K562 (cell line): ENCODE measurements at regions not wholly inside any gene's neighbourhood (a gene's known extent, or its start where the extent isn't known, plus 50 kb on each side); places are given as distances from the start of the nearest gene placed in this dataset.

Experiments
- ATAC-seq: fragments of 200-7000 bp; cut with Tn5 transposase; 3 replicates; pipeline ENCODE4 v1.9.1; 2020; ENCODE audit warnings: moderate library complexity
- BruUV-seq: library from RNA; stranded (reverse); fragments of 400-500 nt; replicated peaks from 2 replicates; lab custom pipeline; 2021; lab: Mats Ljungman, UMichigan
- CTCF ChIA-PET: fragments of 300-600 bp; formaldehyde crosslinking; extraction: SDS; loops from one replicate; lab custom pipeline; 2021; ENCODE audit warnings: low intra/inter-chr PET ratio; lab: Yijun Ruan, JAX
- POLR2A ChIA-PET: fragments of 300-600, 350-650 bp; sonication (Branson Sonifier 250); formaldehyde crosslinking; extraction: SDS; loops from one replicate; lab custom pipeline; 2021; ENCODE audit warnings: antibody characterized with exemption, inconsistent platforms; lab: Yijun Ruan, JAX
- DNase-seq, 4 experiments: peaks; one replicate each; pipeline versions ENCODE4 v3.0.0 to v3.0.0-alpha.2; 2011 to 2018; ENCODE audit warnings: low spot score in 3 of 4, mixed read lengths in 3 of 4; ENCODE audit errors: extremely low read depth in 1 of 4
- FAIRE-seq: peaks from 2 replicates; lab custom pipeline; 2011; peaks lifted over from hg19 to GRCh38; lab: Jason Lieb, UNC
- H2AFZ ChIP-seq: 2 replicates; pipeline ENCODE4 v1.6.0; 2011; ENCODE audit warnings: low read depth, low read length, control low read depth, inconsistent platforms
- H3K27ac ChIP-seq: fragments of 200-600 bp; 3 replicates; pipeline ENCODE4 v1.8.0; 2011; ENCODE audit warnings: low read depth, mild to moderate bottlenecking, control low read depth, inconsistent platforms, low read length, moderate library complexity, mixed read lengths; ENCODE audit errors: extremely low read depth
- H3K27me3 ChIP-seq, 2 experiments: fragments of 300-600 bp in 1 of 2; 2 replicates in 1 of 2; 3 replicates in 1 of 2; pipeline versions ENCODE4 v1.6.0 to v1.8.0; 2011; ENCODE audit warnings: inconsistent platforms in 2 of 2, low read length in 2 of 2, mild to moderate bottlenecking in 1 of 2, mixed read lengths in 1 of 2, moderate library complexity in 1 of 2; ENCODE audit not compliant: control insufficient read depth in 2 of 2, insufficient read depth in 2 of 2
- H3K36me3 ChIP-seq: fragments of 300-600 bp; 3 replicates; pipeline ENCODE4 v1.8.0; 2011; ENCODE audit warnings: mild to moderate bottlenecking, low read length, inconsistent platforms; ENCODE audit not compliant: control insufficient read depth, insufficient read depth
- H3K4me1 ChIP-seq, 2 experiments: fragments of 200-600 bp in 1 of 2; replicated peaks in 1 of 2; 2 replicates in 1 of 2; 3 replicates in 1 of 2; pipeline versions ENCODE4 v1.5.1 to v1.8.0; 2011; ENCODE audit warnings: inconsistent platforms in 2 of 2, low read length in 2 of 2, mild to moderate bottlenecking in 1 of 2, mixed read lengths in 1 of 2, moderate library complexity in 1 of 2; ENCODE audit not compliant: control insufficient read depth in 2 of 2, insufficient read depth in 2 of 2
- H3K4me2 ChIP-seq: 2 replicates; pipeline ENCODE4 v1.6.1; 2011; ENCODE audit warnings: low read length, control low read depth, inconsistent platforms, mixed read lengths; ENCODE audit not compliant: insufficient read depth
- H3K4me3 ChIP-seq: fragments of 200-600 bp; sonication (generic), shearing (Covaris generic); 2 replicates; pipeline ENCODE4 v1.5.1; 2016; ENCODE audit warnings: control low read depth, inconsistent platforms
- H3K79me2 ChIP-seq: fragments of 200-600 bp; 3 replicates; pipeline ENCODE4 v1.8.0; 2011; ENCODE audit warnings: low read length, inconsistent platforms; ENCODE audit not compliant: control insufficient read depth, insufficient read depth
- H3K9ac ChIP-seq, 2 experiments: 2 replicates each; pipeline versions ENCODE4 v1.6.0 to v1.6.1; 2011; ENCODE audit warnings: low read depth in 2 of 2, low read length in 2 of 2, control low read depth in 1 of 2, inconsistent platforms in 1 of 2, mild to moderate bottlenecking in 1 of 2, mixed read lengths in 1 of 2; ENCODE audit not compliant: insufficient read depth in 1 of 2
- H3K9me1 ChIP-seq: one replicate; pipeline ENCODE4 v1.6.0; 2011; ENCODE audit warnings: inconsistent platforms, mild to moderate bottlenecking, low read length, moderate library complexity; ENCODE audit not compliant: control insufficient read depth, insufficient read depth
- H3K9me3 ChIP-seq: replicated peaks from 2 replicates; pipeline ENCODE4 v1.5.1; 2011; ENCODE audit warnings: low read depth, low read length, inconsistent platforms; ENCODE audit not compliant: control insufficient read depth, insufficient read depth
- H4K20me1 ChIP-seq: replicated peaks from 2 replicates; pipeline ENCODE4 v1.6.1; 2011; ENCODE audit warnings: low read length, inconsistent platforms, mixed read lengths; ENCODE audit not compliant: control insufficient read depth, insufficient read depth
- ARID2 ChIP-seq: fragments of 450-650 bp; IDR thresholded peaks from 2 replicates; pipeline ENCODE4 v1.6.1; 2017; ENCODE audit warnings: antibody characterized with exemption, mild to moderate bottlenecking
- CBX2 ChIP-seq: fragments of 200-600 bp; sonication (generic); IDR thresholded peaks from one replicate; pipeline ENCODE4 v1.6.1; 2012; ENCODE audit warnings: mild to moderate bottlenecking, low read length, inconsistent platforms; ENCODE audit not compliant: insufficient read depth, poor library complexity, severe bottlenecking
- CBX8 ChIP-seq: fragments of 200-600 bp; sonication (generic); IDR thresholded peaks from 2 replicates; pipeline ENCODE4 v1.6.1; 2012; ENCODE audit warnings: borderline replicate concordance, mixed run types, low read depth, mild to moderate bottlenecking, moderate library complexity, mixed read lengths, low read length, control low read depth, inconsistent platforms; ENCODE audit not compliant: poor library complexity, severe bottlenecking; ENCODE audit errors: extremely low read depth
- CXXC5 ChIP-seq: fragments of 250-450 bp; sonication (Bioruptor Pico); IDR thresholded peaks from 2 replicates; pipeline ENCODE4 v1.8.0; 2022; ENCODE audit warnings: inconsistent platforms, mild to moderate bottlenecking, moderate library complexity
- FOXM1 ChIP-seq, 2 experiments: fragments of 450-650 bp in 1 of 2; sonication (generic) in 1 of 2; formaldehyde crosslinking in 1 of 2; IDR thresholded peaks; 2 replicates each; pipeline versions ENCODE4 v1.6.1 to v1.9.0; 2017 to 2022; ENCODE audit warnings: low read depth in 2 of 2, mild to moderate bottlenecking in 2 of 2, missing genetic modification reagents in 1 of 2, moderate library complexity in 1 of 2
- KLF10 ChIP-seq: fragments of 250-450 bp; sonication (Bioruptor Pico); IDR thresholded peaks from 2 replicates; pipeline ENCODE4 v1.6.1; 2021; ENCODE audit warnings: matching md5 sums
- RBM15 ChIP-seq: fragments of 200-400 bp; formaldehyde crosslinking; IDR thresholded peaks from 2 replicates; pipeline ENCODE4 v1.6.1; 2018; ENCODE audit warnings: mild to moderate bottlenecking, low read length, moderate library complexity; ENCODE audit not compliant: insufficient read depth
- STAT5B ChIP-seq: fragments of 250-450 bp; sonication (Bioruptor Pico); IDR thresholded peaks from 2 replicates; pipeline ENCODE4 v1.8.0; 2021; ENCODE audit warnings: mild to moderate bottlenecking, inconsistent platforms
- XRCC4 ChIP-seq: IDR thresholded peaks from one replicate; pipeline ENCODE4 v1.6.1; 2011; ENCODE audit not compliant: insufficient read depth, insufficient read length; ENCODE audit errors: extremely low read depth
- XRCC5 ChIP-seq: fragments of 200-400 bp; formaldehyde crosslinking; IDR thresholded peaks from 2 replicates; pipeline ENCODE4 v1.6.1; 2017; ENCODE audit warnings: low read depth, mild to moderate bottlenecking, low read length
- ZNF274 ChIP-seq: IDR thresholded peaks from 2 replicates; pipeline ENCODE4 v1.6.1; 2011; ENCODE audit warnings: low read depth, mild to moderate bottlenecking, low read length, moderate library complexity, borderline replicate concordance
- ZNF639 ChIP-seq, 2 experiments: fragments of 200-800 bp in 1 of 2; sonication (Bioruptor generic) in 1 of 2; sonication (generic) in 1 of 2; formaldehyde crosslinking in 1 of 2; IDR thresholded peaks in 1 of 2; conservative IDR thresholded peaks in 1 of 2; 2 replicates each; pipeline versions ENCODE4 v1.5.0 to v1.6.1; 2016 to 2020; ENCODE audit warnings: missing compliant biosample characterization in 1 of 2, missing genetic modification characterization in 1 of 2, missing genetic modification reagents in 1 of 2
- ZSCAN29 ChIP-seq: fragments of 450-650 bp; IDR thresholded peaks from 2 replicates; pipeline ENCODE4 v1.6.1; 2017
- WGBS: fragments of 100-300 bp; shearing (Covaris generic); methylation state at CpG from one replicate; pipeline ENCODE4 v1.1.6; 2016; ENCODE audit warnings: low coverage, mixed read lengths; ENCODE audit not compliant: insufficient coverage; ENCODE audit errors: missing lambda C conversion rate; 5-methylcytosine and 5-hydroxymethylcytosine counted together
- in situ Hi-C: fragments of 300-500 bp; cut with MboI; formaldehyde crosslinking; loops from 4 replicates; pipeline ENCODE4 v1.15.0; 2018; ENCODE audit warnings: inconsistent platforms, mixed read lengths
- intact Hi-C: fragments of 100-400 bp; cut with micrococcal nuclease; formaldehyde crosslinking; loops from 2 replicates; pipeline ENCODE4 v1.14.2; 2022

GRCh38 chr10:57952741-57953140 lies 315.0 kb downstream of the IPMK start:
- Histone ChIP-seq H3K79me2 (no peaks in the 10 kb centered on the region), H3K27ac (no peak overlapping the region), H4K20me1 (no peaks in the 10 kb centered on the region), H3K9me3 (no peaks in the 10 kb centered on the region), H3K4me3 (no peak overlapping the region), H3K9me1 (no peaks in the 10 kb centered on the region), H3K4me2 (no peak overlapping the region), H3K27me3 (no peaks in the 10 kb centered on the region), H2AFZ (no peak overlapping the region), H3K4me1 (no peaks in the 10 kb centered on the region), H3K36me3 (no peaks in the 10 kb centered on the region), H3K9ac (no peak overlapping the region)
- DNase-seq, result no peak
- no peak for FAIRE-seq
- no TSS peak for BruUV-seq
- in situ Hi-C loops (no loop called here), intact Hi-C loops (no loop called here)
- CTCF ChIA-PET, result no interaction called here
- POLR2A ChIA-PET, result no interaction called here
- TF ChIP-seq ZSCAN29, result no peak
- TF ChIP-seq RBM15, result no peak
- no peak for TF ChIP-seq FOXM1 (IDR thresholded peaks at IDR 0.05; ENCODE audit: low read depth)
- no peak for TF ChIP-seq FOXM1 (CRISPR knock-in tag; IDR thresholded peaks at IDR 0.05; ENCODE audit: low read depth)
- no peak for TF ChIP-seq XRCC5
- no peak for TF ChIP-seq XRCC4
- no peak for TF ChIP-seq ARID2
- no peak for TF ChIP-seq CBX2
- TF ChIP-seq CXXC5 (CRISPR knock-in tag), result no peak
- TF ChIP-seq ZNF639 (CRISPR knock-in tag; conservative IDR thresholded peaks at IDR 0.05 in 1 of 2, IDR thresholded peaks at IDR 0.05 in 1 of 2), result no peak
- TF ChIP-seq ZNF274, result no peak
- TF ChIP-seq STAT5B (CRISPR knock-in tag), result no peak
- TF ChIP-seq CBX8, result no peak
- no peak for TF ChIP-seq KLF10 (CRISPR knock-in tag)
- ATAC-seq, result no peak
- WGBS, result 5% methylated on average over 2 of the region's 2 CpGs
